Neural progenitor cell (in vitro differentiated cells): ENCODE measurements at regions not wholly inside any gene's neighbourhood (a gene's known extent, or its start where the extent isn't known, plus 50 kb on each side); places are given as distances from the start of the nearest gene placed in this dataset.

ENCODE experiments used
- DNase-seq: peaks from one replicate; pipeline ENCODE4 v3.0.0-alpha.2; 2016; ENCODE audit warnings: low spot score
- H2AFZ ChIP-seq: fragments of 200-600 bp; sonication (generic); replicated peaks from 2 replicates; pipeline ENCODE4 v1.6.1; 2016; ENCODE audit warnings: antibody characterized with exemption
- H3F3A ChIP-seq: fragments of 200-600 bp; sonication (generic); 2 replicates; pipeline ENCODE4 v1.6.1; 2016; ENCODE audit warnings: antibody characterized with exemption, low read depth
- H3K27ac ChIP-seq: fragments of 200-600 bp; sonication (generic); 2 replicates; pipeline ENCODE4 v1.5.1; 2016; ENCODE audit warnings: mild to moderate bottlenecking
- H3K27me3 ChIP-seq: fragments of 200-600 bp; sonication (generic); 2 replicates; pipeline ENCODE4 v1.6.1; 2016; ENCODE audit warnings: mild to moderate bottlenecking, moderate library complexity
- H3K36me3 ChIP-seq: fragments of 200-600 bp; sonication (generic); 2 replicates; pipeline ENCODE4 v1.5.1; 2016
- H3K4me1 ChIP-seq: fragments of 200-600 bp; sonication (generic); 2 replicates; pipeline ENCODE4 v1.6.1; 2016; ENCODE audit warnings: mixed run types
- H3K4me2 ChIP-seq: fragments of 200-600 bp; sonication (generic); 2 replicates; pipeline ENCODE4 v1.6.1; 2016
- H3K4me3 ChIP-seq: fragments of 200-600 bp; sonication (generic); 2 replicates; pipeline ENCODE4 v1.5.1; 2016
- H3K79me2 ChIP-seq: fragments of 200-600 bp; sonication (generic); 2 replicates; pipeline ENCODE4 v1.6.1; 2016; ENCODE audit warnings: low read depth
- H3K9ac ChIP-seq: fragments of 200-600 bp; sonication (generic); 2 replicates; pipeline ENCODE4 v1.6.1; 2016
- H3K9me3 ChIP-seq: fragments of 200-600 bp; sonication (generic); 2 replicates; pipeline ENCODE4 v1.5.1; 2016; ENCODE audit warnings: low read depth
- H4K20me1 ChIP-seq: fragments of 200-600 bp; sonication (generic); 2 replicates; pipeline ENCODE4 v1.6.1; 2016; ENCODE audit warnings: low read depth
- H3K27ac Mint-ChIP-seq: 3 replicates; pipeline ENCODE4 v1.8.0; 2021; ENCODE audit warnings: mixed read lengths
- H3K27me3 Mint-ChIP-seq: 2 replicates; pipeline ENCODE4 v1.8.0; 2022; ENCODE audit warnings: low read depth, mild to moderate bottlenecking, inconsistent platforms, moderate library complexity, mixed read lengths; ENCODE audit not compliant: insufficient read depth
- H3K36me3 Mint-ChIP-seq: 3 replicates; pipeline ENCODE4 v1.8.0; 2021; ENCODE audit warnings: mixed read lengths
- H3K4me1 Mint-ChIP-seq: 3 replicates; pipeline ENCODE4 v1.8.0; 2021; ENCODE audit warnings: mixed read lengths
- H3K4me3 Mint-ChIP-seq: 3 replicates; pipeline ENCODE4 v1.8.0; 2021; ENCODE audit warnings: mild to moderate bottlenecking, moderate library complexity, mixed read lengths
- H3K9me3 Mint-ChIP-seq: 3 replicates; pipeline ENCODE4 v1.8.0; 2020; ENCODE audit warnings: mixed read lengths
- CTCF ChIP-seq: fragments of 200-600 bp; sonication (generic); IDR thresholded peaks from 2 replicates; pipeline ENCODE4 v1.5.1; 2017; ENCODE audit warnings: antibody characterized with exemption, mild to moderate bottlenecking
- EZH2 ChIP-seq: fragments of 200-600 bp; sonication (generic); IDR thresholded peaks from 2 replicates; pipeline ENCODE4 v1.6.1; 2017; ENCODE audit warnings: antibody characterized with exemption, mild to moderate bottlenecking, moderate library complexity
- EZH2phosphoT487 ChIP-seq: fragments of 200-600 bp; sonication (generic); IDR thresholded peaks from 2 replicates; pipeline ENCODE4 v1.6.1; 2017; ENCODE audit warnings: antibody characterized with exemption

GRCh38 chr16:85333337-85333736, 221.1 kb upstream of the CIBAR2 start:
- Histone ChIP-seq H3K79me2 (no peaks in the 10 kb centered on the region), H2AFZ (no peak overlapping the region), H3F3A (peaks cover 61% of the 10 kb centered on the region), H3K9me3 (no peaks in the 10 kb centered on the region), H3K27ac (no peak overlapping the region), H3K4me2 (no peak overlapping the region), H3K27me3 (peaks cover 33% of the 10 kb centered on the region), H3K9ac (no peak overlapping the region), H3K36me3 (no peaks in the 10 kb centered on the region), H3K4me1 (peaks cover 55% of the 10 kb centered on the region), H3K4me3 (no peak overlapping the region), H4K20me1 (peaks cover 29% of the 10 kb centered on the region)
- TF ChIP-seq EZH2phosphoT487 (no peak), CTCF (no peak), EZH2 (no peak)
- peaks cover 24% of the 10 kb centered on the region for H3K27me3 Mint-ChIP-seq
- no peak for DNase-seq
- H3K36me3 Mint-ChIP-seq = peaks cover 4% of the 10 kb centered on the region
- peaks cover 62% of the 10 kb centered on the region for H3K4me1 Mint-ChIP-seq
- H3K27ac Mint-ChIP-seq = no peak overlapping the region
- H3K9me3 Mint-ChIP-seq = peaks cover 3% of the 10 kb centered on the region
- H3K4me3 Mint-ChIP-seq = no peak overlapping the region

GRCh38 chr16:85333744-85334640, 221.7 kb upstream of the CIBAR2 start:
- Mint-ChIP-seq H3K27ac (no peak overlapping the region), H3K27me3 (peaks cover 24% of the 10 kb centered on the region), H3K36me3 (peaks cover 4% of the 10 kb centered on the region), H3K4me3 (peak overlapping the region; percentile 81), H3K4me1 (peaks cover 61% of the 10 kb centered on the region), H3K9me3 (peaks cover 3% of the 10 kb centered on the region)
- no peak for DNase-seq
- TF ChIP-seq EZH2phosphoT487 (no peak), CTCF (no peak), EZH2 (no peak)
- no peaks in the 10 kb centered on the region for H3K9me3 ChIP-seq
- peaks cover 26% of the 10 kb centered on the region for H4K20me1 ChIP-seq
- peaks cover 54% of the 10 kb centered on the region for H3F3A ChIP-seq
- H3K4me3 ChIP-seq = peak overlapping the region; percentile 47
- H3K36me3 ChIP-seq = no peaks in the 10 kb centered on the region
- peaks cover 52% of the 10 kb centered on the region for H3K4me1 ChIP-seq
- peak overlapping the region; percentile 85 for H3K4me2 ChIP-seq
- no peak overlapping the region for H3K9ac ChIP-seq
- H2AFZ ChIP-seq = no peak overlapping the region
- peaks cover 33% of the 10 kb centered on the region for H3K27me3 ChIP-seq
- H3K79me2 ChIP-seq = no peaks in the 10 kb centered on the region
- H3K27ac ChIP-seq = no peak overlapping the region

- Histone ChIP-seq H3K4me3 (peak overlapping the region; percentile 47), H4K20me1 (peaks cover 19% of the 10 kb centered on the region), H3K79me2 (no peaks in the 10 kb centered on the region), H3K4me1 (peaks cover 45% of the 10 kb centered on the region), H2AFZ (peak overlapping the region; percentile 2), H3K9ac (no peak overlapping the region), H3K36me3 (no peaks in the 10 kb centered on the region), H3K4me2 (peak overlapping the region; percentile 85), H3K27ac (no peak overlapping the region), H3K9me3 (no peaks in the 10 kb centered on the region), H3F3A (peaks cover 45% of the 10 kb centered on the region), H3K27me3 (peaks cover 33% of the 10 kb centered on the region)
- Mint-ChIP-seq H3K4me3 (peak overlapping the region; percentile 81), H3K36me3 (peaks cover 4% of the 10 kb centered on the region), H3K27ac (peak overlapping the region; percentile 54), H3K27me3 (peaks cover 24% of the 10 kb centered on the region), H3K4me1 (peaks cover 67% of the 10 kb centered on the region), H3K9me3 (peaks cover 3% of the 10 kb centered on the region)
- TF ChIP-seq CTCF (peak; percentile 47), EZH2 (no peak), EZH2phosphoT487 (no peak)
- peak; percentile 85 for DNase-seq
These were observed 222.7 kb upstream of the CIBAR2 start for GRCh38 chr16:85334718-85335583.
